ENCODE measurements at regions not wholly inside any gene's neighbourhood (a gene's known extent, or its start where the extent isn't known, plus 50 kb on each side); places are given as distances from the start of the nearest gene placed in this dataset.

- TF ChIP-seq PRDM10 (tag by site-specific recombination; IDR thresholded peaks at IDR 0.05): peak; percentile 51; the same call in 1 of the 2 replicates
- peak; percentile 91 for TF ChIP-seq GFI1B (tag by site-specific recombination; IDR thresholded peaks at IDR 0.05)
- no peak for TF ChIP-seq ZNF837 (tag by site-specific recombination; IDR thresholded peaks at IDR 0.05)
- no peak for TF ChIP-seq PRDM2 (tag by site-specific recombination; IDR thresholded peaks at IDR 0.05; ENCODE audit: borderline replicate concordance)
- TF ChIP-seq ZNF488 (tag by site-specific recombination; IDR thresholded peaks at IDR 0.05): no peak
- no peak for TF ChIP-seq ZFP41 (tag by site-specific recombination; IDR thresholded peaks at IDR 0.05; ENCODE audit: borderline replicate concordance)
- TF ChIP-seq ZNF549 (tag by site-specific recombination; IDR thresholded peaks at IDR 0.05): no peak
- peak; percentile 72 for TF ChIP-seq FEZF1 (tag by site-specific recombination; IDR thresholded peaks at IDR 0.05)
- TF ChIP-seq ZNF10 (tag by site-specific recombination; IDR thresholded peaks at IDR 0.05): 0 out of 2 replicates have a peak, but pooled peaks have one; percentile 40
- TF ChIP-seq ZNF335 (tag by site-specific recombination; conservative IDR thresholded peaks at IDR 0.05): no peak
- TF ChIP-seq ZNF600 (tag by site-specific recombination; IDR thresholded peaks at IDR 0.05): peak; percentile 72
- peak; percentile 83 for TF ChIP-seq ZNF184 (tag by site-specific recombination; IDR thresholded peaks at IDR 0.05)
- TF ChIP-seq ZNF292 (tag by site-specific recombination; IDR thresholded peaks at IDR 0.05; ENCODE audit: borderline replicate concordance, low read depth): no peak
- 0 out of 2 replicates have a peak, but pooled peaks have one; percentile 22 for TF ChIP-seq ZNF398 (tag by site-specific recombination; IDR thresholded peaks at IDR 0.05)
- no peak for TF ChIP-seq MEIS1 (CRISPR knock-in tag; IDR thresholded peaks at IDR 0.05; ENCODE audit: borderline replicate concordance)
- no peak for TF ChIP-seq ZNF664 (tag by site-specific recombination; IDR thresholded peaks at IDR 0.05)
- no peak for TF ChIP-seq ZNF140 (tag by site-specific recombination; IDR thresholded peaks at IDR 0.05)
- peak; percentile 88 for TF ChIP-seq KLF17 (tag by site-specific recombination; IDR thresholded peaks at IDR 0.05)
- TF ChIP-seq PRDM1 (tag by site-specific recombination; IDR thresholded peaks at IDR 0.05): no peak
- no peak for TF ChIP-seq KLF1 (tag by site-specific recombination; IDR thresholded peaks at IDR 0.05)
- TF ChIP-seq ZNF391 (tag by site-specific recombination; IDR thresholded peaks at IDR 0.05; ENCODE audit: borderline replicate concordance, low read depth): no peak
- TF ChIP-seq ZNF362 (tag by site-specific recombination; IDR thresholded peaks at IDR 0.05): no peak
- no peak for TF ChIP-seq ZNF658 (tag by site-specific recombination; IDR thresholded peaks at IDR 0.05)
- TF ChIP-seq HOXA7 (CRISPR knock-in tag; IDR thresholded peaks at IDR 0.05; ENCODE audit: borderline replicate concordance): no peak
Measured at GRCh38 chr21:39094847-39095579, 88.2 kb downstream of the PSMG1 start (continued).
